Karpas-422 (cell line): ENCODE measurements at regions not wholly inside any gene's neighbourhood (a gene's known extent, or its start where the extent isn't known, plus 50 kb on each side); places are given as distances from the start of the nearest gene placed in this dataset.

Source experiments
- DNase-seq: peaks from one replicate; pipeline ENCODE4 v3.0.0-alpha.2; 2015
- H2AFZ ChIP-seq: fragments of 200-600 bp; sonication (generic); 2 replicates; pipeline ENCODE4 v1.6.1; 2014; ENCODE audit warnings: antibody characterized with exemption, low read length, mixed read lengths
- H3K27ac ChIP-seq: fragments of 200-600 bp; sonication (generic); 2 replicates; pipeline ENCODE4 v1.5.1; 2014; ENCODE audit warnings: mild to moderate bottlenecking, low read length, moderate library complexity
- H3K27me3 ChIP-seq: fragments of 200-600 bp; sonication (generic); 2 replicates; pipeline ENCODE4 v1.6.1; 2014; ENCODE audit warnings: low read length, mixed read lengths
- H3K36me3 ChIP-seq: fragments of 200-600 bp; sonication (generic); 2 replicates; pipeline ENCODE4 v1.6.1; 2014; ENCODE audit warnings: low read length, mixed read lengths; ENCODE audit not compliant: insufficient read depth
- H3K4me1 ChIP-seq: fragments of 200-600 bp; sonication (generic); 2 replicates; pipeline ENCODE4 v1.6.1; 2014; ENCODE audit warnings: mild to moderate bottlenecking, low read length, mixed read lengths
- H3K4me2 ChIP-seq: fragments of 200-600 bp; sonication (generic); 2 replicates; pipeline ENCODE4 v1.6.1; 2014; ENCODE audit warnings: low read length, low read depth, mild to moderate bottlenecking; ENCODE audit not compliant: poor library complexity, severe bottlenecking
- H3K4me3 ChIP-seq: fragments of 200-600 bp; sonication (generic); 2 replicates; pipeline ENCODE4 v1.5.1; 2014; ENCODE audit warnings: mild to moderate bottlenecking, antibody characterized with exemption, low read length, mixed read lengths
- H3K79me2 ChIP-seq: fragments of 200-600 bp; sonication (generic); 2 replicates; pipeline ENCODE4 v1.6.1; 2014; ENCODE audit warnings: mild to moderate bottlenecking, low read length, mixed read lengths
- H3K9ac ChIP-seq: fragments of 200-600 bp; sonication (generic); 2 replicates; pipeline ENCODE4 v1.6.0; 2014; ENCODE audit warnings: low read length
- H3K9me2 ChIP-seq: fragments of 200-600 bp; sonication (generic), shearing (Covaris generic); replicated peaks from 2 replicates; pipeline ENCODE4 v1.6.0; 2014; ENCODE audit warnings: mild to moderate bottlenecking, low read length, moderate library complexity; ENCODE audit not compliant: insufficient read depth
- H3K9me3 ChIP-seq: fragments of 300-700, 200-600 bp; sonication (generic); 2 replicates; pipeline ENCODE4 v1.6.1; 2014; ENCODE audit warnings: low read length, mixed read lengths
- H4K20me1 ChIP-seq: fragments of 200-600 bp; sonication (generic); 2 replicates; pipeline ENCODE4 v1.6.1; 2014; ENCODE audit warnings: mild to moderate bottlenecking, antibody characterized with exemption, low read length, low read depth; ENCODE audit not compliant: insufficient read depth

- no peaks in the 10 kb centered on the region for H3K79me2 ChIP-seq
- DNase-seq: no peak
These were observed 207.5 kb downstream of the IL20RB start for GRCh38 chr3:137165117-137165806.

DNA sequence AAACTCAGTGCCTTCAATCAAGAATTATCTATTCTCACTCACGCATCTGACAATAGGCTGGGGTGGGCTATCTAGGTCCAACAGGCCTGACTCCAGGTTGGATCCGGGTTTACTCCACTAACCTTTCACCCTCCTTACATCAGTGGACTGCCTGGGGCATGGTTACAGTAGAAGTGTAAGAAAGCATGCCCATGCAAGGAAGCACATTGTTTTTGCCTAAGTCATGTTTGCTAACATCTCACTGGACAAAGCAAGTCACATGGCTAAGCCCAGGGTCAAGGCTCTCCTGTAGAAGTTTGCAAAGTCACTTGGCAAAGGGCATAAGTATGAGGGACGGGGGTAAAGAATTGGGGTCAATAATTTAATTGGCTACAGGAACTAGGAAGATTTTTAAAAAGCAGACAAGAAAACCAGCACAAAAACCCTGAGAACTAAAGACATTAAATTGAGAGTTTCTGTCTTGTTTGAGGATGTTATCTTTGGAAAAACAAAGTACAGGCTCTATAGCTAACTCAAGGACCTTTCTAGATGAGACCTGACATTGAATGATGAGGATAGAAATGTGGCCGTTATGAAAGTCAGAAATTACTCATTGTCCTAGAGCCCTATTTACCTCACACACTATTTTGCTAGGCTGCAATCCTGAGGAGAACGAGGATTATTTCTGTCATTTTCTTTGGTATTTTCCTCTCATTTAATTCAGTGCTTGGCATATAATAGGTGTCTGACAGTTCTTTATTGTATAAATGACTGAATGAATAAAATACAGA lies 214.2 kb downstream of the IL20RB start:
- no peaks in the 10 kb centered on the region for H3K36me3 ChIP-seq
- no peak overlapping the region for H2AFZ ChIP-seq
- H3K4me1 ChIP-seq: no peaks in the 10 kb centered on the region
- DNase-seq: no peak
- H3K4me2 ChIP-seq: no peak overlapping the region
- H3K79me2 ChIP-seq: no peaks in the 10 kb centered on the region
- H4K20me1 ChIP-seq: no peaks in the 10 kb centered on the region
- H3K9me2 ChIP-seq: no peaks in the 10 kb centered on the region
- H3K27me3 ChIP-seq: 0 out of 2 replicates have a peak, but pooled peaks cover 3% of the 10 kb centered on the region
- H3K4me3 ChIP-seq: no peak overlapping the region
- no peaks in the 10 kb centered on the region for H3K9me3 ChIP-seq
- no peak overlapping the region for H3K9ac ChIP-seq
- no peak overlapping the region for H3K27ac ChIP-seq

More at GRCh38 chr3:137165117-137165806, 207.5 kb downstream of the IL20RB start:
- Histone ChIP-seq H2AFZ (no peak overlapping the region), H3K36me3 (no peaks in the 10 kb centered on the region), H3K4me2 (no peak overlapping the region), H3K9me3 (no peaks in the 10 kb centered on the region), H3K9me2 (no peaks in the 10 kb centered on the region), H3K4me3 (no peak overlapping the region), H4K20me1 (no peaks in the 10 kb centered on the region), H3K4me1 (no peaks in the 10 kb centered on the region), H3K27ac (no peak overlapping the region), H3K9ac (no peak overlapping the region), H3K27me3 (no peaks in the 10 kb centered on the region)

GRCh38 chr3:137172728-137173127 lies 214.9 kb downstream of the IL20RB start:
- Histone ChIP-seq H3K9me2 (no peaks in the 10 kb centered on the region), H3K4me2 (no peak overlapping the region), H2AFZ (no peak overlapping the region), H3K79me2 (no peaks in the 10 kb centered on the region), H4K20me1 (no peaks in the 10 kb centered on the region), H3K9ac (no peak overlapping the region), H3K4me3 (no peak overlapping the region), H3K36me3 (no peaks in the 10 kb centered on the region), H3K27ac (no peak overlapping the region), H3K4me1 (no peaks in the 10 kb centered on the region), H3K9me3 (no peaks in the 10 kb centered on the region), H3K27me3 (0 out of 2 replicates have a peak, but pooled peaks cover 3% of the 10 kb centered on the region)
- DNase-seq: no peak

DNA sequence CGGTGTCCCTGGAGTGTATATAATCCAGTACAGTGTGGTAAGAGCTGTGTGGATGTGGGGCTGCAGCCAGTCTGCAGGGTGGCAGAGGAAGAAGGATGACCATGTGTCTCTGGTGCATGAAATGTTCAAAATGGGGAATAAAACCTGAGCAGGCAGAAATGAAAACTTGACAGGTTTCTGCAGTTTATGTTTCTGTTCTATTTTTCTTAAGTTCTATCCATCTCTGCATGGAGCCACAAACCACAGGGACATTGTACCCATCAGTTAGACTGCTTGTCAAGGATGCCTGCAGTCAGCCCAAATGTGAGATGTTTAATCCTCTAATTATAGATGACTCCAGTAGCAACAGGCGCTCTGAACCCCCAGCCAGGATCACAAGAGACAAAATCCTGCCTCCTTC lies 216.7 kb downstream of the IL20RB start:
- no peaks in the 10 kb centered on the region for H3K36me3 ChIP-seq
- DNase-seq: no peak
- no peaks in the 10 kb centered on the region for H3K9me2 ChIP-seq
- no peaks in the 10 kb centered on the region for H3K9me3 ChIP-seq
- H3K79me2 ChIP-seq: no peaks in the 10 kb centered on the region
- H3K4me2 ChIP-seq: no peak overlapping the region
- H3K4me3 ChIP-seq: no peak overlapping the region
- no peak overlapping the region for H3K27ac ChIP-seq
- no peaks in the 10 kb centered on the region for H3K4me1 ChIP-seq
- H3K9ac ChIP-seq: no peak overlapping the region
- no peak overlapping the region for H2AFZ ChIP-seq
- no peaks in the 10 kb centered on the region for H4K20me1 ChIP-seq
- H3K27me3 ChIP-seq: 0 out of 2 replicates have a peak, but pooled peaks cover 3% of the 10 kb centered on the region

DNA sequence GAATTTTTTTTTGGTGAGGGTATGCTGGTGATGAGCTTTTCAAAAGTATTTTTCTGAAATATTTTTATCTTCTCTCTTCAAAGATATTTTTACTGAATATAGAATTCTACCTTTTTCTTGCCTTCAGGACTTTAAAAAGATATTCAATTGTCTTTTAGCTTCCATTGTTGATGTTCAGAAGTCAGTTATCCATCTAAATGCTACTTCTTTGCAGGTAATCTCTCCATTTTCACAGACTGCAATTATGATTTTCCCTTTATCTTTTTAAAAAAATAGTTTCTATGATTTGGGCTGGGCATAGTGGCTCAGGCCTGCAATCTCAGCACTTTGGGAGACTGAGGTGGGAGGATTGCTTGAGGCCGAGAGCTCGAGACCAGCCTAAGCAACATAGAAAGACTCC lies 222.4 kb downstream of the IL20RB start:
- H3K9ac ChIP-seq: no peak overlapping the region
- H3K4me1 ChIP-seq: no peaks in the 10 kb centered on the region
- H3K4me2 ChIP-seq: no peak overlapping the region
- H2AFZ ChIP-seq: no peak overlapping the region
- no peaks in the 10 kb centered on the region for H4K20me1 ChIP-seq
- H3K79me2 ChIP-seq: no peaks in the 10 kb centered on the region
- H3K36me3 ChIP-seq: no peaks in the 10 kb centered on the region
- H3K9me3 ChIP-seq: no peaks in the 10 kb centered on the region
- no peak for DNase-seq
- H3K9me2 ChIP-seq: no peaks in the 10 kb centered on the region
- no peak overlapping the region for H3K27ac ChIP-seq
- no peaks in the 10 kb centered on the region for H3K27me3 ChIP-seq
- no peak overlapping the region for H3K4me3 ChIP-seq

DNA sequence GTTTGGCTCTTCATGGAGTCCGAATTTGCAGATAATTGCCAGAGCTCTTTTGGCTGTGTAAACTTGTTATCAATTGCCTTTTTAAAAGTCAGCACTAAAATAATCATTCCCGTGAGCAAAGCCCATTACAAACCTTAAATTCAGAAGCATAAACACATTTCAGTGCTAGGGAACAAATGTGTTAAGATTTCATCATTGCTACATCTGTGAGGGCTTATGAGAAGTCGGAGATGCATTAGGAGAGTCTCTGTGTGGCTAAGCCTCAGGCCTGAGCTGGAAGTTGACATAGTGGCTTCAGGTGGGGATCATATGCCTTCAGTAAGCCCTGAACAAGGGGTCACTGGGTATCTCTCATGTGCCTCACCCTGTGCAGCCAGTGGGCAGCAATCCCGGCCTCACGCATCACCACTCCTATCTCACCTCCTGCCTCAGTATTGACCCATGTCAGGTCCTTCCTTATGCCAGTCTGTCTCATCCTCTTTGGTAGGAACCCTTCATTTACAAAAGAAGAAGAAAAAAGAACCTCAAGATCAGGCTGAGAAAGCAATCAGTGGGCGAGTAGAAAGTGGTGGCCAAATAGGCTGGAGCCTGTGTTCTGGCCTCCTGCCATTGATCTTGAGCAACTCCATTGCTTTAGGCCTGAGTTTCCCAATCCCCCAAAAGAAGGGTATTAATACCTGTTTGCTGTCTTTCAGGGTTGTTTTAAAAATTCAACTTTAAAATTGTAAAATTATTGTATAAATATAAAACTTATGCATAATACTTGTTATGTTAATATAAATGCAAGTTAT lies 233.5 kb downstream of the IL20RB start:
- Histone ChIP-seq H3K79me2 (no peaks in the 10 kb centered on the region), H4K20me1 (no peaks in the 10 kb centered on the region), H3K4me1 (peaks cover 6% of the 10 kb centered on the region), H3K9me3 (no peaks in the 10 kb centered on the region), H2AFZ (no peak overlapping the region), H3K27ac (no peak overlapping the region), H3K4me3 (no peak overlapping the region), H3K27me3 (no peaks in the 10 kb centered on the region), H3K4me2 (no peak overlapping the region), H3K36me3 (no peaks in the 10 kb centered on the region), H3K9me2 (no peaks in the 10 kb centered on the region), H3K9ac (no peak overlapping the region)
- DNase-seq: no peak

DNA sequence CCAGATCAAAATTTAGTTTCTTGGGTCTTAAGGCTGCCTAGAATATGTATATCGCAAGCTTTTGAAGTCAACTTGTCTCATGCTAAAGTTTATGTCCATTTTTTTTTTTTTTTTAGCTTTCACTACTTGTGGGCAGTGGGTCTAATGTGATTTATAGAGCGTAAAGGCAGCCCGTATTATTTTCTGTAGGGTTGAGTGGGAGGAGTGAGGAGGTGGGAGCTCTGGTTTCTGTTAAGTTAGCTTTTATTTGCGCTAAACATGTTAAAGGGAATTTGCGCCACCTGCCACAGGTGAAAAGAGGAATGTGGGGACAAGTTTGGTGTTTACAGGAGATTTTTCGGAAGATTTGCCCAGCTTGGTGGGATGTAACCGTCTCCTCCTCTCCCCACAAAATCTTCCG lies 234.2 kb downstream of the IL20RB start:
- H3K9ac ChIP-seq: no peak overlapping the region
- no peaks in the 10 kb centered on the region for H3K27me3 ChIP-seq
- H4K20me1 ChIP-seq: no peaks in the 10 kb centered on the region
- no peaks in the 10 kb centered on the region for H3K9me2 ChIP-seq
- DNase-seq: no peak
- no peaks in the 10 kb centered on the region for H3K36me3 ChIP-seq
- no peaks in the 10 kb centered on the region for H3K9me3 ChIP-seq
- H3K4me3 ChIP-seq: no peak overlapping the region
- H2AFZ ChIP-seq: no peak overlapping the region
- no peak overlapping the region for H3K4me2 ChIP-seq
- H3K4me1 ChIP-seq: peaks cover 6% of the 10 kb centered on the region
- no peak overlapping the region for H3K27ac ChIP-seq
- no peaks in the 10 kb centered on the region for H3K79me2 ChIP-seq

DNA sequence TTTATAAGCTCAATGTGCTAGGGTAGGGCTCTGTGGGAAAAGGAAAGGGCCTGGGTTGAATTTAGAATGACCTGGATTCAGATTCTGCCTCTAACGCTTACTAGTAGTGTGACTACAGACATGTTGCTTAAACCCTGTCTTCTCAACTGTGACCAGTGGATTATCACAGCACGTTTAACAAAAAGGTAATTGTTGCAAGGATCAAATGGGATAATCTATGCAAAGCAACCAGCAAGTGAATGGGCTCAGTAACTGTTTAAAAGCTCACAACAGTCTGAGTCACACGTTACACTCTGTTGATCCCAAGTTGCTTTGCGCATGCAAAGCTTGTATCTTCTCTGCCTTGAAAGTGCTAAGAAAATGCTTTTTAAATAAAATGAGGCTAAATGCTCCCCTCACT lies 236.5 kb downstream of the IL20RB start:
- Histone ChIP-seq H4K20me1 (no peaks in the 10 kb centered on the region), H3K4me3 (no peak overlapping the region), H3K36me3 (no peaks in the 10 kb centered on the region), H2AFZ (no peak overlapping the region), H3K27me3 (no peaks in the 10 kb centered on the region), H3K9ac (no peak overlapping the region), H3K9me2 (no peaks in the 10 kb centered on the region), H3K27ac (no peak overlapping the region), H3K4me2 (no peak overlapping the region), H3K9me3 (no peaks in the 10 kb centered on the region), H3K79me2 (no peaks in the 10 kb centered on the region), H3K4me1 (peaks cover 6% of the 10 kb centered on the region)
- no peak for DNase-seq
